Stimulated activated effector memory CD8-positive, alpha-beta T cell treated with anti-CD3 and anti-CD28 coated beads, Interleukin-12 subunit alpha, Interleukin-12 subunit beta, amount 100 ng/mL, for 72 hours (primary cell): ENCODE measurements at regions not wholly inside any gene's neighbourhood (a gene's known extent, or its start where the extent isn't known, plus 50 kb on each side); places are given as distances from the start of the nearest gene placed in this dataset.
A peak's percentile ranks its signal among the peaks of the same experiment; 100 is the strongest.

Experiments used
- ATAC-seq: fragments of 150-1000 bp; cut with Tn5 transposase; 2 replicates; pipeline ENCODE4 v1.10.0; 2021
- DNase-seq, 2 donors: peaks; one replicate each; pipeline ENCODE4 v3.0.0; 2021 to 2022; ENCODE audit warnings: low spot score in 2 of 2
- H3K27ac Mint-ChIP-seq: one replicate; pipeline ENCODE4 v1.8.0; 2022; ENCODE audit warnings: mild to moderate bottlenecking, mixed read lengths
- H3K36me3 Mint-ChIP-seq: one replicate; pipeline ENCODE4 v1.8.0; 2022; ENCODE audit warnings: mild to moderate bottlenecking, mixed read lengths
- H3K4me1 Mint-ChIP-seq: one replicate; pipeline ENCODE4 v1.8.0; 2022; ENCODE audit warnings: mixed read lengths
- H3K4me3 Mint-ChIP-seq: one replicate; pipeline ENCODE4 v1.8.0; 2022; ENCODE audit warnings: mild to moderate bottlenecking, mixed read lengths
- H3K9me3 Mint-ChIP-seq: one replicate; pipeline ENCODE4 v1.8.0; 2022; ENCODE audit warnings: mixed read lengths

DNA sequence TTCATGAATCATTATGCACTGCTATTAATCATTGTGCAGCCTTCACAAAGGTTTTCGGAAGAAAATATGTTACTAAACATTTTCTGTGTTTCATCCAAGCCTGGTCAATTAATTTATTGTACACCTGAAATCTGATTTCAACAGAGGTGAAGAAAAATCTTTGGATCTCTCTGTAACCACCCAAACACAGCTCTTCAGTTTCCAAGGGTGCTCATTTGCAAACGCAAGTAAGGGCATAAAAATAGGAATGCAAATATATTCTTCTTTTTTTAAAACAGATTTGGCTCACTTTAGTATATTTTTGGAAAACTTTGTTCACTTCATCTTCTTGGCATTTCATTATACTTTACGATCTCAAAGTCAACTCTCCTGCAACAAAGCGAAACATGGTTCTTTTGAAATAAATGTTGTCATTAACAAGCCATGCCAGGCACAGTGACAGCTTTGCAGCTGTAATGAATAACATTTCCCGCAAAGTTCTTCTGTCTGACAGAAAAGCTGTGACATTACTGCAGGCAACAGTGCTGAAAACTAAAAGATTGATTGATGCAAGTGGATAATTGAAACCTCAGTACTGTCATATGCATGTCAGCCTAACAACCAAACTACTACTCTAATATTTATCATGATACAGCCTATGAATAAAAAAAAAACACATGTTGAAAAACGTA is 348.3 kb downstream of the FRK start:
- H3K4me3 Mint-ChIP-seq, result no peak overlapping the region
- H3K4me1 Mint-ChIP-seq, result no peaks in the 10 kb centered on the region
- ATAC-seq (no peak), DNase-seq (no peak)
- no peaks in the 10 kb centered on the region for H3K36me3 Mint-ChIP-seq
- H3K27ac Mint-ChIP-seq, result no peak overlapping the region
- H3K9me3 Mint-ChIP-seq, result peaks cover 5% of the 10 kb centered on the region

DNA sequence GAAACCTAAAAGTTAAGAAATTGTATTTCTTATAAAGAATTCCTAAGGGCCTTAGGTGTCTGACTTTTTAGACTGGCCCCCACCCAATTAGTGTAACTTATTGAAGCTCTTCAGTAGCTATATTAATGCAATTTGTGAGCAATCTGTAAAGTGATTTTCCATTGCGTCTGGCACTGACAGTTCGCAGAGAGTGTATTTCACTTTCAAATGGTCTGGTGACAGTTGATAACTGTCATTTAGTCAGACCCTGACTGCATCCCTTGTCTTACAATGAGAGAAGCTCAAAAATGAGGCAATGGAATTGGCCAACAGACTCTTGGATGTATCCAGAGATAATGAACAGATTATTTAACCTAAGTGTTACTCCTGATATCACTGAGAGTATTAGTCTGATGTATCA is 351.8 kb downstream of the FRK start:
- no peak overlapping the region for H3K4me3 Mint-ChIP-seq
- DNase-seq, result no peak
- H3K36me3 Mint-ChIP-seq, result no peaks in the 10 kb centered on the region
- ATAC-seq, result no peak
- no peaks in the 10 kb centered on the region for H3K4me1 Mint-ChIP-seq
- H3K27ac Mint-ChIP-seq, result no peak overlapping the region
- H3K9me3 Mint-ChIP-seq, result peaks cover 5% of the 10 kb centered on the region

DNA sequence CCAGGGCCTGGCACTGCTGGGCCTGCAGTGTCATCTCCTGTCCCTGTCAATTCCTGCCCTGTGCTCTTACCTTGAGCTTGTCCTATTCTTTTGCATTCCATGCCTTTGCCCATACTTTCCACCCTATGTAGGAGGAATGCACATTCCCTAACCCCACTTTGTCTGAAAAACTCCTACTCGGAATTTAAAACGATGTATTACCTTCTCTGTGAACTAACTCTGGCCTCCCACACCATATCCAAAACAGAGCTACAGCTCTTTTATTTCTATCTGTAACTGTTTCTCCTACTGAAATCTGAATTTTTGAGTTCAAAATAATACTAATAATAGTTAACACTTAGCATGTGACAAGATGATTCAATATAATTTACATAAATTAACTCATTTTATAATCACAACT is 353.7 kb downstream of the FRK start:
- H3K4me3 Mint-ChIP-seq, result no peak overlapping the region
- DNase-seq (no peak), ATAC-seq (no peak)
- no peaks in the 10 kb centered on the region for H3K36me3 Mint-ChIP-seq
- H3K9me3 Mint-ChIP-seq, result peaks cover 12% of the 10 kb centered on the region
- no peaks in the 10 kb centered on the region for H3K4me1 Mint-ChIP-seq
- no peak overlapping the region for H3K27ac Mint-ChIP-seq

DNA sequence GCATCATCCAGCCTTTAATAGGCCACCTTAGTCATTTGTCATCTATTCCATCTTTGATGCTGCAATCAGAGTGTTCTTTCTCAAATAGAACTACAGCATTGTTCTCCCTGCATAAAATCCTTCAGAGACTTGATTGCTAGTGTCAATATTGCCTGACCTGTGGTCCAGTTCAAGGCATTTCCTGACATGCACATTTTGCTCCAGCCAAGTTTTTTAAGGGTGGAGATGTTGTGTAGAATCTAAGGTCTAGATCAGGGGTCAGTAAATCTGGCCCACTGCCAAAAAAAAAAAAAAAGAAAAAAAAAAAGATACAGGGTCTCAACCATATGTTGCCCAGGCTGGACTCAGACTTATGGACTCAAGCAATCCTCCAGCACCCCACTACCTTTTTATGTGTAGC is 354.4 kb downstream of the FRK start:
- Mint-ChIP-seq H3K27ac (no peak overlapping the region), H3K4me3 (no peak overlapping the region), H3K4me1 (no peaks in the 10 kb centered on the region), H3K9me3 (peaks cover 13% of the 10 kb centered on the region), H3K36me3 (no peaks in the 10 kb centered on the region)
- ATAC-seq, result no peak
- no peak for DNase-seq

DNA sequence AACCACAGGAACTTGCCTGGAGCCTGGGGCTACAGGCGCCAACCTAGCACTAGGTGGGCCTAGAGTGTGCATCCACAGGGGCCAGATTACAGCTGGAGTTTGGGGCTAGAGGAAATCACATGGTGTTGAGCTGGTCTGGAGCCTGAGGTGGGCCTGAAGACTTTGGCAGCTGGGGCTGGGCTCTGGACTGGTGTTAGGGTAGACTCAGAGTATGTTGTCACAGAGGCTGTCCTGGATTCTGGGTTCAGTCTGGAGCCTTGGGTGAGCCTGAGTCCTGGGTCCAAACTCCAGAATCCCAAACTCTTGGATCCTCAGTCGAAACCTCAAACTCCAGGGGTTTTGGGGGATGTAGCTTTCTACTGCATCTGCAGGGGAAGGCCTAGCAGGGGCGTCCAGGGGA is 356.7 kb downstream of the FRK start:
- DNase-seq (no peak), ATAC-seq (peak; percentile 13)
- no peaks in the 10 kb centered on the region for H3K36me3 Mint-ChIP-seq
- no peaks in the 10 kb centered on the region for H3K4me1 Mint-ChIP-seq
- peaks cover 13% of the 10 kb centered on the region for H3K9me3 Mint-ChIP-seq
- H3K4me3 Mint-ChIP-seq, result no peak overlapping the region
- no peak overlapping the region for H3K27ac Mint-ChIP-seq

DNA sequence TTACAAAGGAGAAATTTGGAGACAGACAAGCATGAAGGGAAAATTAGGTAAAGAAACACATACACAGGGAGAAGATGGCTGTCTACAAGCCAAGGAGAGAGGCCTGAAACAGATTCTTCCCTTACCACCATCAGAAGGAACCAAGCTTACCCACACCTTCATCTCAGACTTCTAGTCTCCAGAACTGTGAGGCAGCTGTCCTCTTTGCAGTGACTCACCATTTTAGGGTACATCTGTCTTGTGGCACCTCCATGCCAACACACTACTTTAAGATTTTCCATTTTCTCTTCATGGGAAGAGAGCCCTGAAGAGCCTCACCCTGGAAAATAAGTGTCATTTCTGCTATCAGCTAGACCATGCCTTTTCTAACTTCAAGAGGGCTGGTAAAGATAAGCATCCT is 369.3 kb downstream of the FRK start:
- ATAC-seq, result no peak
- Mint-ChIP-seq H3K27ac (no peak overlapping the region), H3K9me3 (peaks cover 6% of the 10 kb centered on the region), H3K36me3 (no peaks in the 10 kb centered on the region), H3K4me3 (no peak overlapping the region), H3K4me1 (no peaks in the 10 kb centered on the region)
- no peak for DNase-seq

DNA sequence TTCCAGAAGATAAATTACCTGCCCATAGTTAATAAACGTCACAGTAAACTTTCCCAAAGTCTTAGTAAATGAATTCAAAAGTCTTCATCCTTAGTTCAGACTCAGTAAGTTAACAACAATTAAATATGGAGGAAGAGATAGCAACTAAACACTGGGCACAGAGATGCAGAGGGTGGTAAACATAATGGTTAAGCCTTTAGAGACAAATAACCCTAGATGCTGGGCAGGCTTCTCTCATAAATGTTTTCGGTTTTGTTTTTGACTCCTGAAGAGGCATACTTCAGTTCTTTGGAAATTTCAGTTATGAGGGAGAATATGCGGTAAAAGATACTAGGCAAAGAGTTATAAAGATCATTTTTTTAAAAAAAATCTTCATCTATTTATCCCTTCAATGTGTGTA is 369.8 kb downstream of the FRK start:
- H3K27ac Mint-ChIP-seq, result no peak overlapping the region
- H3K36me3 Mint-ChIP-seq, result no peaks in the 10 kb centered on the region
- H3K9me3 Mint-ChIP-seq, result peaks cover 3% of the 10 kb centered on the region
- H3K4me1 Mint-ChIP-seq, result no peaks in the 10 kb centered on the region
- ATAC-seq (no peak), DNase-seq (no peak)
- no peak overlapping the region for H3K4me3 Mint-ChIP-seq

DNA sequence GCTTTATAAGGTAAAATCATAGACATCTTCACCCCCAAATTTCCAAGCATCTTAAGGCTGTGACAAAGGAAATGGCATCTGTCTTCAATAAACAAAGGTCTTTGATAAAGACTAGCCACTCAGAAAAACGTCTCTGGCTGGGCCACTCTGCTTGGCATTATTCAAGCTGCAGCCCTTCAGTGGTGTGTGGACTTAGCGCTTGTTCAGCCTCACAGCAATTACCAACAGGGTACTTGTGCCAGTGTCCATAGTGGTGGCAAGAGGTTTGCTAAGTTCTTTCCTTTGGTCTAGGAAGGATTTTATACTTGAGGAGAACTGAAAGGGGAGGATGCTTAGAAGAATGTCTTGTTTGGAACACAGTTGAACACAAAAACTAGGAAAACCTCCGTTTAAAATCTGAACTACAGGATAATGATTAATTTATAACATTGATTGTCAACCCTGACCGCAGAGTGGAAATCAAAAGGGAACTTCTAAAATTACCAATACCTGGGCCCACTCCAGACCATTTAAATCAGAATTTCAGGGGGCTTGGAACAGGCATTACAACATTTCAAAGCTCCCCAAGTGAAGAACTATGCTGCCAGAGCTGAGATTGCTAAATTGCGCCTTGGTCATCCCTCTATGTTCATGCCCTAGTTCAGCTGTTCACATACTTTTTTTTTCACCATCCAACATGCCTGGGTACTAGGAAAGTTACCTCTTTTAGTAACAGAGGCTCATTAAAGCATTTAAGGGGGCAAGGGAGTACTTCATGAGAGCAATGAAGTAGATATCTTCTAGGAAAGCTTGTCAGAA is 378.5 kb downstream of the FRK start:
- H3K27ac Mint-ChIP-seq, result no peak overlapping the region
- ATAC-seq, result no peak
- H3K36me3 Mint-ChIP-seq, result no peaks in the 10 kb centered on the region

DNA sequence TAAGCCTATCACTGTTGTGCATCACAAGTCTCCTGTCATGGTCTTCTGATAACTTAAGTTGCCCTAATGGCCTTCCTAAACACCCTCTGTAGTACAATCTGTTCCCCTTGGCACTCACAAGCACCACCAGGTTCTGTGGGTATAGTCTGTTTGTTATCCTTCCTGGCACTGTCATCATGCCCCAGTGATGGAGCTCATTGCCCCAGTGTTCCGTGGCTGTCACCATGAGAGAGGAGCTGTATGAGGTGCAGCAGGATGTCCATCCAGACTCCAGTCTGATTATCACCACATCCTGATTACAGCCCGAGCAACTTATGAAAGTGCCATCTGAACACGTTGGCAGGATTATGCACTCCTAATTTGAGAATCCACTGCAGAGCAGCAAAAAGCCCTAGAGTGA is 380.1 kb downstream of the FRK start:
- H3K4me3 Mint-ChIP-seq, result no peak overlapping the region
- H3K27ac Mint-ChIP-seq, result no peak overlapping the region
- peak; percentile 24 for ATAC-seq
- DNase-seq, result no peak
- H3K36me3 Mint-ChIP-seq, result no peaks in the 10 kb centered on the region
- peaks cover 2% of the 10 kb centered on the region for H3K9me3 Mint-ChIP-seq
- H3K4me1 Mint-ChIP-seq, result no peaks in the 10 kb centered on the region

More for the DNA sequence above, 378.5 kb downstream of the FRK start:
- Mint-ChIP-seq H3K9me3 (peaks cover 2% of the 10 kb centered on the region), H3K4me1 (no peaks in the 10 kb centered on the region), H3K4me3 (no peak overlapping the region)
- DNase-seq, result no peak

DNA sequence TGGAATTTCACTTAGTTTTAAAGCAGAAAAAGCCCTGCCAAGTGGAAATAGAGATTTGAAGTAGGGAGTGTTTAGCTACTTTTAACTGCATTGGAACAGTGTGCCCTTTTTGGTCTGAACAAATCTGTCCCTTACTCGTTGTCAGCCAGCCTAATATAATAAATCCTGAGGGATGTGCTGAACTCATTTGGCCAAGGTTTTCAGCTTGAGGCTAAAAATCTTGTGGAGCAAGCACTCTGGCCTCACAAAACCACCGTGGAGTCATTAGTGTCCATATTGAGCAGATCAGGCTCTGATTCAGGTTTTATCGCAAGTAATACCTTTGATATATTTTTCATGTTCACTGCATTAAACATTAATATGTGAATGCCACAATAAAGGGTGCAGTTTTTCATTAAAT is 383.5 kb downstream of the FRK start:
- Mint-ChIP-seq H3K4me1 (no peaks in the 10 kb centered on the region), H3K27ac (no peak overlapping the region), H3K4me3 (no peak overlapping the region), H3K9me3 (peaks cover 2% of the 10 kb centered on the region), H3K36me3 (no peaks in the 10 kb centered on the region)
- ATAC-seq (no peak), DNase-seq (no peak)

DNA sequence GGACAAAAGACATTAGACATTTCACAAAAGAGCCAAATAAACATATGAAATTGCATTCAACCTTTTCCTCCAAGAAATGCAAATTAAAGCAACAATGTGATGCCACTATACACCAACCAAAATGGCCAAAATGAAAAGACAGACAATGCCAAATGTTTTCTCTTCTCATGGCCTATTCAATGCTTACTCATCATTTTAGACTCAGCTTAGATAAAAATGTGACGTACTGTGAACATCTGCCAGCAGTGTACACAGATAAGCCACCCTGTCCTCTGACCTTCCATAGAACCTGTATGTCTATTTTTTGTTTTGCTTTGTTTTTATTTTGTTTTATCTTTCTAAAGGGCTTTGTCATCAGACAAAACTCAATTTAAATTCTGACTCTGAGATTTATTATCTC is 385.2 kb downstream of the FRK start:
- ATAC-seq, result no peak
- Mint-ChIP-seq H3K36me3 (no peaks in the 10 kb centered on the region), H3K27ac (no peak overlapping the region), H3K4me1 (no peaks in the 10 kb centered on the region), H3K9me3 (peaks cover under 1% of the 10 kb centered on the region), H3K4me3 (no peak overlapping the region)
- DNase-seq, result no peak

DNA sequence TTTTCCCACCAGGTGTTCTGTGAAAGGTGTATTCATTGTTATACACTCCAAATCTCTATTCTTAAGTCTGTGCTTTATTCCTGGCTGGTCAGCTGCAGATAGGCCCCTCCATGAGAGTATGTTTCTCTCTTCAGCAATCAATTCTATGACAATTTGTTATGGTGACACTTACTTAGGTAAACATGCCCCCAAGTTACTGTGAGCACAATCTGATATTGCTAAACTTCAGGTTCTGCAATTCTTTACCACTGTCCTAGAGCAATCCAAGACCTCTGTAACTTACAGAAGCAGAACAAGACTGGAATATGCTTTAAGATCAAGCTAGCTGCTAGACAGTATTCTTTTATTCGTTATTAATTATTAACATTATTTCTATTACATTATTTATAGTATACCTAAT is 391.9 kb downstream of the FRK start:
- Mint-ChIP-seq H3K27ac (no peak overlapping the region), H3K4me3 (no peak overlapping the region), H3K36me3 (no peaks in the 10 kb centered on the region), H3K4me1 (no peaks in the 10 kb centered on the region), H3K9me3 (no peaks in the 10 kb centered on the region)
- DNase-seq, result no peak
- ATAC-seq, result no peak

DNA sequence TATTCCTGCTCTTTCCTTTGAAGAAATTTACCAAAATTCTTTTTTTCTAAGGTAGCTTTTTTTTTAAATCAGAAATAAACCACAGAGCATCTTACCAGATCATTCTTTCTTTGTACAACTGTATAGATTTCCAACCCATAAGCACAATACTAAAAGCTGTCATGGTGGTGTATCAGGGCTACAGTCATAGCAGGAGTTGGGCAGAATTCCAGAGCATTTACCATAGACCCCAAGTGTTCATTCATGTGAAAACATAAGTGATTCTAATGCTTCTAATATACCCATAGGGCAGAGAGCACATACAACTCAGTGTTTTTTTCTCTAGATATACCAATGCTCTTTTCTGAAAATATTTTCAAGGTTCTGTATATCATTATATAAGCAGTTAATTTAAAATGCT is 392.5 kb downstream of the FRK start:
- Mint-ChIP-seq H3K4me1 (no peaks in the 10 kb centered on the region), H3K36me3 (no peaks in the 10 kb centered on the region), H3K27ac (no peak overlapping the region), H3K9me3 (no peaks in the 10 kb centered on the region), H3K4me3 (no peak overlapping the region)
- no peak for ATAC-seq
- DNase-seq, result no peak

DNA sequence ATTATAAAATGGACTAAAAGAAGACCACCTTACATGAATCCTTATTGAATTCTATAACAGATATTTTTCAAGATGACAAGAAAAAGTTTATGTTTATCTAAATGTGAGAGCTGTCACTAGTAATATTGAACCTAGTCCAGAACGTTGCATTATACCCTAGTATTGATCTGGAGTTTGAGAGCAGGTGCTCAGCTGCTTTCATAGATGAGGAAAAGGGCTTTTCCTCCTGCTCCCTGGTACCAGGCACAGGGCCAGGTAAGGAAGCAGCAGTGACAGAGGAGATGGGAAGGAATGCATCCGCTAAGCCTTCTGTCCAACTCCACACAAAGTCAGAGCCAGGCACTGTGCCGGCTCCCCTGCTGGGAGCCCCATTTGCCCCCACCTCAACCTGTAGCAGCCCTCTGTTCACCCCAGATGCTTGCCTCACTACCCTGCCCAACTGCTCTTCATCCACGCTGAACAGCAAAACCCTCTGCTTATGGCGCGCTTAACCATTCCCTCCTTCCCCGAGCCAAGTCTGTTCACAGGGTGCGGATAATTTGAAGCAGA is 393.1 kb downstream of the FRK start:
- DNase-seq (no peak), ATAC-seq (no peak)
- no peak overlapping the region for H3K27ac Mint-ChIP-seq

DNA sequence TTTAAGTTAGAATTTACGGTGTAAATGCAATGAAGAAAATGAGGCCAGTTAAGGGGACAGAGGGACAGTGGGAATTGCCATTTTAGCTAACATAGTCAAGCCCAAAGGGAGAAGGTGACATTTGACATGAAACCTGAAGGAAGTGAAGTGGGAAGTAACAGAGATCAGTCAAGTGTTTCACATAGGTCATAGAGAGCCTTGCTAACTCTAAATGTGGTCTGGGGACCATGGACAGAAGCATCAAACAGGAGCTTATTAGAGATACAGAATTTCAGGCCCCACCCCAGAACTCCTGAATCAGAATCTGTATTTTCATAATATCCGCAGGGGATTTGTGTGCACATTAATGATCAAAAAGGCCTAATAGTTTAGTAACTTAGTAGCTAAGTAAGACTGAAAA is 393.7 kb downstream of the FRK start:
- Mint-ChIP-seq H3K36me3 (no peaks in the 10 kb centered on the region), H3K27ac (no peak overlapping the region), H3K4me3 (no peak overlapping the region), H3K4me1 (no peaks in the 10 kb centered on the region), H3K9me3 (no peaks in the 10 kb centered on the region)
- DNase-seq, result no peak
- ATAC-seq, result no peak

More for the DNA sequence above, 393.1 kb downstream of the FRK start:
- Mint-ChIP-seq H3K36me3 (no peaks in the 10 kb centered on the region), H3K4me3 (no peak overlapping the region), H3K4me1 (no peaks in the 10 kb centered on the region), H3K9me3 (no peaks in the 10 kb centered on the region)

DNA sequence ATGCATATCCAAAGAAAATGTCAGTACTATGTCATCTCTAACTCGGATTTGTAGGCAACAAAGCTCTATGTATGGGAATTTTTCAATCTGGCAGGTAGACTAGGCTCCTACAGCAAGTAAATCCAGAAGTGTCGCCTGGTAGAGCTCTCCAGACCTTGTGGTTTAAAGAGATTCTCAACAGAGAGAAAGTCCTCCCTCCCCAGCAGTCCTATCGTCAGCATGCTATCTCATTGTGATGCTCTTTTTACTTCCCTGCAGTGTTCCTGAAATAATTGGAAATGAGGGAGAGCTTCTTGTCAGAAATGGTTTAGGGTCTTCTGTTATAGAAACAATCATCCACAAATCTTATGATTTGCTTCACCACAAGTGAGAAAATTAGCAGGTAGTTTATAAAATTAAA is 395.4 kb downstream of the FRK start:
- DNase-seq, result no peak
- H3K4me1 Mint-ChIP-seq, result no peaks in the 10 kb centered on the region
- no peaks in the 10 kb centered on the region for H3K9me3 Mint-ChIP-seq
- H3K4me3 Mint-ChIP-seq, result no peak overlapping the region
- no peak overlapping the region for H3K27ac Mint-ChIP-seq
- no peaks in the 10 kb centered on the region for H3K36me3 Mint-ChIP-seq
- ATAC-seq, result no peak
